ENCODE measurements at regions not wholly inside any gene's neighbourhood (a gene's known extent, or its start where the extent isn't known, plus 50 kb on each side); places are given as distances from the start of the nearest gene placed in this dataset.
"Not testable (repeated sequence)": the region's sequence is repeated elsewhere in the genome, so short reads cannot be mapped to it uniquely, and the experiment has no call there.

GRCh38 chr7:86592185-86592584 is 51.5 kb upstream of the GRM3 start:
- DNase-seq = no peak

- no peak for DNase-seq
These were observed 69.7 kb upstream of the GRM3 start for GRCh38 chr7:86574006-86574405.

DNA sequence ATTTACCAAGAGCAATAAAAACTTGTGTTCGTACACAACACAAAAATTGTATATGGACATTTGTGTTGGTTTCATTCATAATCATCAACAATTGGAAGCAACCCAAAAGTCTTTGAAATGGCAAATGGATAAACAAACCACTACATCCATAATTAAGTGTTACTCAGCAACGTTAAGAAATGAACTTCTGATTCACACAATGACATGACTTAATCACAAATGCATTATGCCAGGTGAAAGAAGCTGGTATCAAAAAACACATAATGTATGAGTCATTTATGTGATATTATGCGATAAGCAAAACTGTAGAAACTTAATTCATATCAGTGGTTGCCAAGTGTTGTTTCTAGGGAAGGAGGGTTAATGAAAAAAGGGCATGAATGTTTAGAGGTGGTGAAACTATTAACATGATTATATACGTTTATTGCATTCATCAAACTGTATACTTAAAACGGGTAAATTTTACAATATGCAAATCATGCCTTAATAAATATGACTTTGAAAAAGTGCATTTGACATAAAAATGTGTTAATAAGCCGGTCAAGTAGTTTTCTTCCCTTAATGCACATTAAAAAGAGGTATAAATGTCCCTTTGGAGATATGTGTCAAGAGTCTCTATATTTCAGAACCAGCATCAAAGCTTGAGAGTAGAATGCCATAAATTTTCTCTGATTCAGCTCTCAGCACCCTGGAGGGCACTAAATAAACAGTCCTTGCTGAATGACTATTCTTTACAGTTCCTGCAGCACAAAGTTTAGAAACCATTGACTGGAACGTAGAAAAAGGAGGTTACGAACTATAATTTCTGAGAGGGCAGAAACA is 84.8 kb upstream of the GRM3 start:
- no peak for DNase-seq

DNA sequence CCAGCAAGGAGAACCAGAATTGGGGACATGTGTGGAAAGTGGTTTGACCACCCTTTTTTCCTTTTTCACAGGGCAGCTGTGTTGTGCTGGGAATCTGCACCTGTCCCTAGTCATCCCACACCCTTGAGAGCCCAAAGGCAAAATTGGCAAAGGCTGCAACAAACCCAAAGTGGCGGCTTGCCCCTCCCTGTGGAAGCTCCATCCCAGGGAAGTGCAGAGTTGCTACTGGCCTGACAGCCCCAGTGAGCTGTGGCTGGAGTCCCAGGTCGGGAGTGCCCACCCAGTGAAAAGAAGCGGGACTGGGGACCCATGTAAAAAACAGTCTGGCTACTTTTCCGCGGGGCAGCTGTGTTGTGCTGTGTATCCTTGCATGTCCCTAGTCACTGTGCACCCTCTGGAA is 109.1 kb upstream of the GRM3 start:
- no peak for DNase-seq

- DNase-seq = no peak
These were observed 139.5 kb upstream of the GRM3 start for GRCh38 chr7:86504229-86504628.

GRCh38 chr7:86499986-86500385 is 143.7 kb upstream of the GRM3 start:
- DNase-seq = no peak

DNA sequence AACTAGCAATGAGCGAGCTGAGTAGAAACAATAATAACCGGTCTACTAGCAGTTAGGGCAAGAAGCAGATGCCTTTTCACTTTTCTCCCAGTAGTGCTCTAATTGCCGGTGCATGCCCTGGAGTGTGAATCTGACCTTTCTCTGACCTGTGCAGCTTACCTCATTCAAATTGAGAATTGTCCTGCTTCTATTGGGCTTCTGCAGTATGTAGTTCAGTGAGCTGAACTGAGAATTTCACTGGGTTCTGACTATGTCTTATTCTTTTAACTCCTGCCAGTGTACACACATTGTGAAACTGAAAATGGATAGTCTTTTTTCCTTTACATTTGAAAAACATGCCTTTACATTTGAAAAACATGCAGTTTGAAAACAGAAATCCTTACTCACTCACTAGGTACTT is 157.9 kb upstream of the GRM3 start:
- no peak for DNase-seq

DNA sequence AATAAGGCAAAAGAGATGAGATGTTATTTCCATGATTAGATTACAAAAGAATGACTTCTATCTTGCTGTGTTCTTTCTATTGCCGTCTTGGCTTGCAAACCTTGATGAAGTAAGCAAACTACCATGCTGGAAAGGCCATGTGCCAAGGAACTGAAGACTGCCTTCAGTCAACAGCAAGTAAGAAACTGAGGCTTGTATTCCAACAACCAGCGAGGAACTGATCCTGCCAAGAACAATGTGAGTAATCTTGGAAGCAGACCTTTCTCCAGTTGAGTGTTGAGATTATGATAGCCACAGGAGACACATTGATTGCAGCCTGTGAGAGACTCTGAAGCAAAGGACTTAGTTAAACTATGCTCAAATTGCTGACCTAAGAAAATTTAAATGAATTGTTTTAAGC is 164.6 kb upstream of the GRM3 start:
- DNase-seq = no peak

DNA sequence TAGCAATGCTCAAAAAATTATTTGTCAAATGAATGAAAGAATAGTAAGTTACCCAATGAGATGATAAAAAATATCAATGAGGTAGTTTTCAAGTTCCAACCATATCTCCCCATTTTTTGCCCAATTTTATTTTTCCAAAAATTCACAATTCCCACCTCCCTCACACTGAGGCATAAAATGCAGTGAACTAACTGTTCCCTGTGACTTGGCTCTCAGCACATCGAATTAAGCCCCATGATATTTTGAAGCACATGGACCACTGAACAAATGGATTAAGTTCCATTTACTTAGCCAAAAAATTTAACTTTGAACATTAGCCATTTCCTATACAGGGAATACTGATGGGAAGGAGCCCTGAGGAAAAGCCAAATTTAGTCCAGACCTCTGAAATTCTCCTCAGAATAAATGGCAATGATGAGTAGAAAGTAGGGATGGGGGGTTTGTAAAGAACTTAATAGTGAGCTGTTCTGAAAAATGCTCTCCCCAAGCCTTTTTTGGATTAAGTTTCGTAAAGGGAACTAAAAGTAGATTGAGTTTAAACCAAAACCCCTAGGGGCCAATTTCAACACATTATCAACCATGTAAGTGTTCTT is 166.3 kb upstream of the GRM3 start:
- no peak for DNase-seq

DNA sequence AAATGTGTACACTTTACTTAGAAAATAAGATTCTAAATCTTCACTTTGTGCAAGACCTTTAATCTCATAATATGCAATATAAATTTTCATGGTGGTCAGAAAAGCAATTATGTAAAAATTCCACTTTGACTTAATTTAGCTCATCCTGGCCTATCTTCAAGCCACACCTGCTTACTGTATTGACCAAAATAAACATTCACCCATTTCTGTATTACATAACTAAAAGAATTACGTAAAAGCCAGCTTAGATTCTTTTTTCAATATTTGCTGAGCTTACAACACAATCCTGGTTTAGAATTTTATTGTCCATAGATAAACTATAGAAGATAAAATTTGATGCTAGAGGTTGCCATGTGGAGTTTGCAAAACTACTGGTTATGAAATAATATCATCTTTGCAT is 172.9 kb upstream of the GRM3 start:
- no peak for DNase-seq

- peak; percentile 56 for DNase-seq
These were observed 173.9 kb upstream of the GRM3 start for GRCh38 chr7:86469680-86470295.

GRCh38 chr7:86454753-86455152 is 189.0 kb upstream of the GRM3 start:
- no peak for DNase-seq

DNA sequence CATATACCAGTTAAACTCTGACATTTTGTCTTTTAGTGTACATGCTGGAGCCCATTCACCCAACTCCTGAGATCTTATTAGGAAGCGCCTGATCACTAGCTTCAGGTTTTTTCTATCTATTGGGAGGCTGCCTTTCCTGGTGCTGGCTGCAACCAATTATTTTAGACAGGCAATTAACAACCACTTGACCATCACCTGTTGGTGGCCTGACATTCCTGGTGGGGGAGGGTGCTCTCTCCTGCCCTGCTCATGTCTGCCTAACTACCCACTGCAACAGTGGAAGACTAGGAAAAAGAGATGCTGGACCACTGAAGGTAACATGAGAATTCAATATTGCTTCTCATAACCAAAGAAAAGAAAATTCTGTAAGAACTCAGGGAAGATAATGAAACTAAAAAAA is 190.3 kb upstream of the GRM3 start:
- DNase-seq = no peak

DNA sequence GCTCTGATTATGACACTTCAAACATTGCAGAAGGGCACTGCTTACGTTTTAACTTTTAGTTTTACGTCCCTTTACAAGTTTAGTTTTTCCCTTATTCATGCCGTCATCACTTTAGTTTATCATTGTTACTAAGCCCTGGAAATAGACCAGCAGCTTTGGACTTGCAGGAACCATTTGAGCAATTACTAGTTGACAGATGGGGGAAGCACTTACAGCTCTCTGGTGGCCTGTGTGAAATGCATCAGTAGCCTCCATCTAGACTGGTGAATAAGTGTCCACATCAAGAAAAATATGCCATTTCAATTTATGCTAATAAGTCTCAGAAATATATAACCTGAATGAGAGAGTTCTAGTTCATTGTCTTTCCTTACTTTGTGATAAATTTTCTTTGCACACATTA is 194.9 kb upstream of the GRM3 start:
- DNase-seq = no peak

- no peak for DNase-seq
These were observed 198.4 kb upstream of the GRM3 start for GRCh38 chr7:86445285-86445684.

- no peak for DNase-seq
These were observed 199.5 kb upstream of the GRM3 start for GRCh38 chr7:86444245-86444644.

- DNase-seq = not testable (repeated sequence)
These were observed 203.3 kb upstream of the GRM3 start for GRCh38 chr7:86440420-86440819.

- no peak for DNase-seq
These were observed 205.7 kb upstream of the GRM3 start for GRCh38 chr7:86437951-86438450.

GRCh38 chr7:86431761-86432160 is 211.9 kb upstream of the GRM3 start:
- DNase-seq = no peak

DNA sequence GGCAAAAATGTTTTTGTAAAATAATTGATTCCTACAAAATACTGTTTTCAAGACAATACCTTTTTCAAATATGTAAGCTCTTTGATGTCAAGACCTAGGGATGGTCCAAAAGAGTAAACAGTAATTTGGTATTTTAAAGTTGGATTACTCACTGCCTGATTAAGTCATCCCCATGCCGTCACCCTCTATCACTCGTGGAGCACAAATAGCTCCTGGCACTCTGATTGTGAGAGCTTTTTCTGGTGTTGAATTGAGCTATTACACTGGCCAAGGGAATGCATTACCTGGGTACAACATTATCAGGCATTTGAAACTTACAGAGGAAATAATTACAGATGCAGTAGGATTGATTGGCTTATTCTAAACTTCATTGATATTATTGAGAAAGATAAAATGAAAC is 231.9 kb upstream of the GRM3 start:
- DNase-seq = no peak

- peak; percentile 53 for DNase-seq
These were observed 236.4 kb upstream of the GRM3 start for GRCh38 chr7:86407291-86407690.

- no peak for DNase-seq
These were observed 251.9 kb upstream of the GRM3 start for GRCh38 chr7:86391813-86392212.

GRCh38 chr7:86375602-86376001 is 268.1 kb upstream of the GRM3 start:
- not testable (repeated sequence) for DNase-seq

GRCh38 chr7:86372262-86372661 is 271.4 kb upstream of the GRM3 start:
- DNase-seq = no peak
